Natural killer cell (primary cell): ENCODE measurements at regions not wholly inside any gene's neighbourhood (a gene's known extent, or its start where the extent isn't known, plus 50 kb on each side); places are given as distances from the start of the nearest gene placed in this dataset.

Source experiments
- ATAC-seq, 3 donors: fragments of 150-1000 bp in 2 of 3; fragments of 200-7000 bp in 1 of 3; cut with Tn5 transposase; 1 replicate in 1 of 3; 2 replicates in 2 of 3; pipeline ENCODE4 v1.10.0; 2021; ENCODE audit warnings: mild to moderate bottlenecking in 2 of 3, moderate library complexity in 2 of 3
- DNase-seq, 2 donors: peaks; one replicate each; pipeline versions ENCODE4 v3.0.0 to v3.0.0-alpha.2; 2013 to 2021; ENCODE audit warnings: mixed read lengths in 1 of 2
- H3K27ac ChIP-seq: one replicate; pipeline ENCODE4 v1.5.1; 2013; ENCODE audit warnings: mild to moderate bottlenecking, low read length
- H3K27me3 ChIP-seq: one replicate; pipeline ENCODE4 v1.6.1; 2013; ENCODE audit warnings: low read length; ENCODE audit not compliant: control insufficient read depth, insufficient read depth
- H3K36me3 ChIP-seq: one replicate; pipeline ENCODE4 v1.6.1; 2013; ENCODE audit warnings: low read length; ENCODE audit not compliant: control insufficient read depth, insufficient read depth
- H3K4me1 ChIP-seq: one replicate; pipeline ENCODE4 v1.6.1; 2013; ENCODE audit warnings: low read length; ENCODE audit not compliant: control insufficient read depth, insufficient read depth
- H3K4me3 ChIP-seq: one replicate; pipeline ENCODE4 v1.5.1; 2013; ENCODE audit warnings: low read length
- H3K9me3 ChIP-seq: one replicate; pipeline ENCODE4 v1.6.1; 2013; ENCODE audit warnings: low read length; ENCODE audit not compliant: control insufficient read depth, insufficient read depth
- H3K27ac Mint-ChIP-seq, 2 donors: one replicate each; pipeline ENCODE4 v1.8.0; 2022; ENCODE audit warnings: mild to moderate bottlenecking in 2 of 2, mixed read lengths in 2 of 2, moderate library complexity in 1 of 2
- H3K27me3 Mint-ChIP-seq, 2 donors: one replicate each; pipeline ENCODE4 v1.8.0; 2022; ENCODE audit warnings: low read depth in 2 of 2, mixed read lengths in 2 of 2
- H3K36me3 Mint-ChIP-seq: one replicate; pipeline ENCODE4 v1.8.0; 2022; ENCODE audit warnings: mixed read lengths
- H3K4me1 Mint-ChIP-seq, 2 donors: one replicate each; pipeline ENCODE4 v1.8.0; 2022; ENCODE audit warnings: mixed read lengths in 2 of 2
- H3K4me3 Mint-ChIP-seq: one replicate; pipeline ENCODE4 v1.8.0; 2022; ENCODE audit warnings: mild to moderate bottlenecking, moderate library complexity, mixed read lengths
- H3K9me3 Mint-ChIP-seq, 2 donors: one replicate each; pipeline ENCODE4 v1.8.0; 2022; ENCODE audit warnings: mixed read lengths in 2 of 2
- CTCF ChIP-seq: fragments of 200-600 bp; IDR thresholded peaks from one replicate; pipeline ENCODE4 v1.8.0; 2022; ENCODE audit warnings: antibody characterized with exemption
- WGBS: methylation state at CpG from one replicate; pipeline ENCODE4 v1.1.7; 2013; ENCODE audit warnings: missing lambda C conversion rate; ENCODE audit not compliant: insufficient coverage; 5-methylcytosine and 5-hydroxymethylcytosine counted together
- intact Hi-C: fragments of 100-400 bp; cut with micrococcal nuclease; formaldehyde crosslinking; loops from one replicate; pipeline ENCODE4 v1.14.2; 2022

- Mint-ChIP-seq H3K36me3 (no peaks in the 10 kb centered on the region), H3K4me3 (no peak overlapping the region), H3K4me1 (peaks cover 15 to 17% of the 10 kb centered on the region in 2 donors), H3K27me3 (no peaks in the 10 kb centered on the region), H3K27ac (no peak overlapping the region), H3K9me3 (no peaks in the 10 kb centered on the region)
- 82% methylated on average over 7 of the region's 11 CpGs for WGBS
- no peaks in the 10 kb centered on the region for H3K9me3 ChIP-seq
- no peak overlapping the region for H3K4me3 ChIP-seq
- no peak for DNase-seq
- intact Hi-C loops, result no loop called here
- ATAC-seq, result no peak
- H3K27ac ChIP-seq, result no peak overlapping the region
- TF ChIP-seq CTCF, result no peak
- H3K36me3 ChIP-seq, result no peaks in the 10 kb centered on the region
- peaks cover 5% of the 10 kb centered on the region for H3K4me1 ChIP-seq
- no peaks in the 10 kb centered on the region for H3K27me3 ChIP-seq
Observed at GRCh38 chr6:11462742-11463397, 74.7 kb upstream of the TMEM170B start.

GRCh38 chr6:11460837-11461661, 76.5 kb upstream of the TMEM170B start:
- DNase-seq (no peak), ATAC-seq (no peak)
- H3K9me3 Mint-ChIP-seq, result no peaks in the 10 kb centered on the region
- intact Hi-C loops, result no loop called here
- Histone ChIP-seq H3K27me3 (no peaks in the 10 kb centered on the region), H3K9me3 (no peaks in the 10 kb centered on the region), H3K36me3 (no peaks in the 10 kb centered on the region), H3K27ac (peak overlapping the region; percentile 59), H3K4me1 (peaks cover 5% of the 10 kb centered on the region), H3K4me3 (no peak overlapping the region)
- H3K4me1 Mint-ChIP-seq, result peaks cover 6 to 7% of the 10 kb centered on the region in 2 donors
- no peaks in the 10 kb centered on the region for H3K36me3 Mint-ChIP-seq
- H3K27ac Mint-ChIP-seq, result no peak overlapping the region
- no peak overlapping the region for H3K4me3 Mint-ChIP-seq
- WGBS, result 55% methylated on average over 7 of the region's 7 CpGs
- no peak for TF ChIP-seq CTCF
- H3K27me3 Mint-ChIP-seq, result no peaks in the 10 kb centered on the region

- H3K36me3 Mint-ChIP-seq, result no peaks in the 10 kb centered on the region
- peak in 1 of 2 donors; percentile 33 for DNase-seq
- intact Hi-C loops, result no loop called here
- Histone ChIP-seq H3K36me3 (no peaks in the 10 kb centered on the region), H3K4me3 (no peak overlapping the region), H3K4me1 (peaks cover 5% of the 10 kb centered on the region), H3K27ac (peak overlapping the region; percentile 64), H3K27me3 (no peaks in the 10 kb centered on the region), H3K9me3 (no peaks in the 10 kb centered on the region)
- 93% methylated on average over 3 of the region's 4 CpGs for WGBS
- peaks cover 6 to 7% of the 10 kb centered on the region in 2 donors for H3K4me1 Mint-ChIP-seq
- no peak for ATAC-seq
- no peak overlapping the region for H3K27ac Mint-ChIP-seq
- H3K27me3 Mint-ChIP-seq, result no peaks in the 10 kb centered on the region
- H3K4me3 Mint-ChIP-seq, result no peak overlapping the region
- no peak for TF ChIP-seq CTCF
- no peaks in the 10 kb centered on the region for H3K9me3 Mint-ChIP-seq
Observed at GRCh38 chr6:11460001-11460668, 77.4 kb upstream of the TMEM170B start.
